GM19240 (cell line): ENCODE measurements at regions not wholly inside any gene's neighbourhood (a gene's known extent, or its start where the extent isn't known, plus 50 kb on each side); places are given as distances from the start of the nearest gene placed in this dataset.

Experiments
- DNase-seq: peaks from one replicate; pipeline ENCODE4 v3.0.0; 2011; ENCODE audit warnings: low spot score; ENCODE audit not compliant: insufficient read length

- DNase-seq, result no peak
Observed at GRCh38 chr1:232521660-232522059, 108.3 kb downstream of the SIPA1L2 start.

GRCh38 chr1:232519186-232519585, 110.7 kb downstream of the SIPA1L2 start:
- DNase-seq, result no peak

GRCh38 chr1:232518349-232518748, 111.6 kb downstream of the SIPA1L2 start:
- no peak for DNase-seq

- no peak for DNase-seq
Observed at GRCh38 chr1:232517204-232517603, 112.7 kb downstream of the SIPA1L2 start.

GRCh38 chr1:232515706-232516105, 114.2 kb downstream of the SIPA1L2 start:
- DNase-seq, result no peak

GRCh38 chr1:232512712-232513111, 117.2 kb downstream of the SIPA1L2 start:
- DNase-seq, result no peak

GRCh38 chr1:232511172-232511571, 118.8 kb downstream of the SIPA1L2 start:
- no peak for DNase-seq

- DNase-seq, result no peak
Observed at GRCh38 chr1:232510367-232511110, 119.4 kb downstream of the SIPA1L2 start.

GRCh38 chr1:232509570-232509969, 120.4 kb downstream of the SIPA1L2 start:
- no peak for DNase-seq

GRCh38 chr1:232508130-232508701, 121.7 kb downstream of the SIPA1L2 start:
- no peak for DNase-seq

- DNase-seq, result no peak
Observed at GRCh38 chr1:232507571-232507970, 122.4 kb downstream of the SIPA1L2 start.

- DNase-seq, result no peak
Observed at GRCh38 chr1:232505884-232506283, 124.0 kb downstream of the SIPA1L2 start.

GRCh38 chr1:232504651-232505050, 125.3 kb downstream of the SIPA1L2 start:
- no peak for DNase-seq

GRCh38 chr1:232503497-232503896, 126.4 kb downstream of the SIPA1L2 start:
- DNase-seq, result no peak

- DNase-seq, result no peak
Observed at GRCh38 chr1:232501854-232502253, 128.1 kb downstream of the SIPA1L2 start.

- no peak for DNase-seq
Observed at GRCh38 chr1:232499188-232499587, 130.7 kb downstream of the SIPA1L2 start.

- DNase-seq, result no peak
Observed at GRCh38 chr1:232493869-232494268, 136.1 kb downstream of the SIPA1L2 start.

GRCh38 chr1:232489256-232489655, 140.7 kb downstream of the SIPA1L2 start:
- no peak for DNase-seq

- no peak for DNase-seq
Observed at GRCh38 chr1:232487236-232487635, 142.7 kb downstream of the SIPA1L2 start.

GRCh38 chr1:232486454-232487207, 143.3 kb downstream of the SIPA1L2 start:
- no peak for DNase-seq

GRCh38 chr1:232486006-232486405, 143.9 kb downstream of the SIPA1L2 start:
- DNase-seq, result no peak

- DNase-seq, result no peak
Observed at GRCh38 chr1:232484856-232485255, 145.1 kb downstream of the SIPA1L2 start.
